ENCODE measurements at regions not wholly inside any gene's neighbourhood (a gene's known extent, or its start where the extent isn't known, plus 50 kb on each side); places are given as distances from the start of the nearest gene placed in this dataset.
"Not testable (repeated sequence)": the region's sequence is repeated elsewhere in the genome, so short reads cannot be mapped to it uniquely, and the experiment has no call there.

DNA sequence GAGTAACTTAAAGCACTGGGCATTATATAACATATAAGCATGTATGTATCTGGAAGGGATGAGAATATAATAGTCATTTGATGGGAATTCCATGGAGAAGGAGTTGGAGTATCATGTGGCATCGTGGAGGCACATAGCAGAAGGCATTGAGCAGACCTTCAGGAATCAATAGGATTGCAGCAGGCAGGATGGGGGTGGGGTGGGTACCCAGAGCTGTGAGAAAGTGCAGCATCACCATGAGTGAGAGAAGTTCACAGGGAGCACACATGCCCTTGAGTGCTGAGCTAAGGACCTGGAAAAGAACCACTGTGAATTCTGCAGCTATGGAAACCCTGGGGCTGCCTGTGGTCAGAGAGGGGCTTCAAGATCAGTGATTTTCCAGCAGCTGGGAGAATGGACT, 57.3 kb downstream of the MED10 start:
- peak; percentile 3 for DNase-seq (ENCODE audit: extremely low read depth, low read depth)

DNA sequence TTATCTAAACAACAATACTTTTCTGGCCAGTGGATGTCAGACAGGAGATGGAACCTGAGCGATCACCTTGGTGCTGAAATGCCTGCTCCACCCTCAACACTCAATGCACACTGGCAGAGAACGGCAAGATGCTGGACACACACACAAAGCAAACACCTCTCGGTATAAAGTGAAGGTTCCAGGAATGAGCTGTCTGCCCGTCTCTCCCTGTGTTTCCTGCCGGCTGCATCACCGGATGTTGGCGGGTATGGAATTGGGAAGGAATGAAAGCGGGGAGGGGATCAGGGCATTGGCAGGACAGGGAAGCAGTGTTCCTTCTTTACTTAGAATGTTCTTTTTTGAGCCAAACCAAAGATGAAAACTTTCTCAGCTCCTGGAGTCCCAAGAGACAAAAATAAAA, 59.2 kb downstream of the MED10 start:
- no peak for DNase-seq (ENCODE audit: extremely low read depth, low read depth)

DNA sequence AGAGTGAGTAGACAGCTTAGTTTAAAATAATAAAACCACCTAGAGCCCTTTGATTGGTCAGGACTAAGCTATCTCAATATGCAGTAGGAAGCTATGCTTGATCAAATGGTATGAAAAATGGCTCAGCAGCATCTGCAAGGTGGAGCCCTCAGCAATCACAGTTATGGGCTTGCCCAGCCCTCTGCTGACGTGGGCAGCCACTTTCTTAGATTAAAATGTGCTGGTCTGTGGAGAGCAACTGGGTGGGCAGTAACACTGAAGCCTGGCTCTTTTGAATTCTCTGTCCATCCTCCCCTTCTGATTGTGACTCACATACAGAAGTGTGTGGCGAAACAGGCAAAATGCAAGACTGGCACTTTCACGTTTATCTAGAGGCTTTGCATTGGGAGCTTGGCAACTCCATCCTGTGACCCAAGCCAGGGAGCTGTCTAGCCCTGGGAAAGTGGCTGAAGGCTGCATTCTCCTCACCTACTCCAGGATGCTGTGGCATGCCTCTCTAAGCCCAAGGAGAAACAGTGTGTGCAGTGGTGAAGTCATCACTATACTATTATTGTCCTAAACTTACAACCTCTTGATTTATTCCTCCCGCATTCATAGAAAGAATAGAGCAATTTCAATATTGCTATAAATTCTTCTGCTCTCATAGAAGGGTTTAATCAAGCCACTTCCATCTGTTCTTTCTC, 61.1 kb downstream of the MED10 start:
- DNase-seq (ENCODE audit: extremely low read depth, low read depth), result no peak

DNA sequence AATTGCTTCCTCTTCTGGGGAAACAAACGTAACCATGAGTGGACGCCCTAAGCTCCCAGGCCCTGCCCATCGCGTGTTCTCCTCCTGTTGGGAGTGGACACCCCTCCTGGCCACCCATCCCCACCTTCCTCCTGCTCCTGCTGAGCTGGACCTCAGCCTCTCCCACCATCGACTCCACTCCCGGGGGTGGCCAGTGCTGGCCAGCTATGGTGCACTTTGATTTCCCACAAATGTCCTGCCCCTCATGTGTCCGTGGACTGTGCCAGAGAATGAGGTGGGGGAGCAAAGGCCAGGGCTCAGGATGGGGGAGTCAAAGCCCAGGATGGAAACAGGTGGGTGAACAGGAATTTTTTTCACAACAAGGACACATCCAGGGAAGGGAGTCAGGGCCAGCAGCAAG, 62.8 kb downstream of the MED10 start:
- no peak for DNase-seq (ENCODE audit: extremely low read depth, low read depth)

DNA sequence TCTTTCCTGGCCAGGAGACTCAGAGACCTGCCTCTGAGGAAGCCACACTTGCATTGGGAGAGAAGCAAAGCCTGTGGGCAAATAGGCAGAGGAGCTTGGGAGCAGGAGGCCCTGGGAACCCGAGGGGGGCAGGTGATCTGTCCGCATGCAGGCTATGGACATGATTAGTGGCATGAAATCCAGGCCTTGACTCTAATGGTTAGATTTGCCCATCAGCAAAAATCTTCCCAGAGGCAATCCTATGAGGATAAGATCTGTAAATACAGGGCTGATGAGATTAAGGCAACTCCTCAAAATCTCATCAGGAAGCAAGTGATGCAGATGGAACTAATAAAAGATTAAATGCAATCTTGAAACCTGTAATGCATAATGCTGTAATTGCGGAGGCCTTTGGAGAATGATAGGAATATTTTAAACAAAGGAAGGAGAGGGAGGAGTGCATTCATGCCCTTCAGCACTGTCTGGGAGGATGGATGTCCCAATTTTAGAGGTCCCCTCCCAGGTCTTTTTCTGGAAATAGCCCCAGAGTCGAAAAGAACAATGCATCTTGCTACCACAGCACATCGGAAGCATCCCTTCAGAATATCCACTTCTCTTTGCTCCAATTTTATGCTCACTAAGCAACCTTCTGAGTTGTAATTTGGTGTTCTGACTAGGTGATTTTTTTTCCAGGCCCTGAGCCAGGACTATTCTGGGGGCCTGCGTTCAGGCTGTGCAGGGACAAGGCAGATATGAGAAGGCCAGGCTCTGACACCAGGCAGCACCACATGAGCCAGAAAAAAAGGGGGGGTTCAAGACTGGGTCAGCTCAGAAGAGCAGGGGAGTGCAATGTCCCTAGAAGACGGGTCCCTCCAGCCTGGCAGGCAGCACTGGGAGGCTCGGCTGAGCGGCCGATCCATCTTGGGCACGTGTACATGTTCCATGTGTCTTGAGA, 66.5 kb downstream of the MED10 start:
- no peak for DNase-seq (ENCODE audit: extremely low read depth, low read depth)

DNA sequence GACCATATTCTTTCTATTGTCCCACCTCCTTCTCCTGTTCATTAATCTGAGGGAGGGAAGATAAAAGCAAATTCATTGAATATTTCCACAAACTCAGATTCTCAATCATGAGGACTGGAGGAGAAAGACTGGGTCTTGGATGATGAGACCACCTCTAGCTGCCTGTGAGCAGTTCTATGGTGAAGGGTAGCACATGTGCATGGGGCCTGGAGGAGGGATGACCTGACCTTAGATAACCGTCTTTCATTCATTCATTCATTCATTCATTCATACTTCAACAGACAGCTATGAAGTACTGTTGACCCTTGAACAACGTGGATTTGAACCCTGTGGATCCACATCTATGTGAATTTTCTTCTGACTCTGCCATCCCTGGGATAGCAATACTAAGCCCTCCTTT, 68.4 kb downstream of the MED10 start:
- DNase-seq (ENCODE audit: extremely low read depth, low read depth), result no peak

DNA sequence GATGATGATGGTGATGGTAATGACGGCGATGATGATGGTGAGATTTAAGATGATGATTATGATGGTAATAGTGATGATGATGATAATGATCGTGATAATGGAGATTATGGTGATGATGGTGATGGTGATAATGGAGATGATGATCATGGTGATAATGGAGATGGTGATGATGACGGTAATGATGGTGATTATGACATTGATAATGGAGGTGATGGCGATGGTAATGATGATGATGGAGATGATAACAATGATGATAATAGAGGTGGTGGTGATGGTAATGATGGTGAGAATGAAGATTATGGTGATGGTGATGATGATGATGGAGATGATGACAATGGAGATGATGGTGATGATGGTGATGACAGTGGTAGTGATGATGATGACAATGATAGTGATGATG, 69.7 kb downstream of the MED10 start:
- no peak for DNase-seq (ENCODE audit: extremely low read depth, low read depth)

DNA sequence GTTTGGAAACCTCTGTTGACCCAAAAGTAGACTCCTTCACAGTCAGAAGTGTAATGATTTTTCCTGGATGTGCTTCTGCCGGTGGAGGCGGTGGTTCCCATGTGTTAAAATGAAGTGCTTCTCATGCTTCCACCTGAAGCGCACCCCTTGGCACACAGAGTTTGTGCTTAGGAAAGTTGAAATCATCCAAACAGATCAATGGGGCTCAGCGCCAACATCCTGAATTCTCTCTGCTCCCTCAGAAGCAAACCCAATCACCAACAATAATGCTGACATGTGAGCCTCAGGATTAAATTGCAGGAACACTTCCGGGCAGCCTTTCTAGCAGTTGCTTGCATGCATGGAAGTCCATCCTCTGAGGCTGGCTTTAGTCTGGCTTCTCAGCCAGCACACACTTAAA, 71.0 kb downstream of the MED10 start:
- no peak for DNase-seq (ENCODE audit: extremely low read depth, low read depth)

DNA sequence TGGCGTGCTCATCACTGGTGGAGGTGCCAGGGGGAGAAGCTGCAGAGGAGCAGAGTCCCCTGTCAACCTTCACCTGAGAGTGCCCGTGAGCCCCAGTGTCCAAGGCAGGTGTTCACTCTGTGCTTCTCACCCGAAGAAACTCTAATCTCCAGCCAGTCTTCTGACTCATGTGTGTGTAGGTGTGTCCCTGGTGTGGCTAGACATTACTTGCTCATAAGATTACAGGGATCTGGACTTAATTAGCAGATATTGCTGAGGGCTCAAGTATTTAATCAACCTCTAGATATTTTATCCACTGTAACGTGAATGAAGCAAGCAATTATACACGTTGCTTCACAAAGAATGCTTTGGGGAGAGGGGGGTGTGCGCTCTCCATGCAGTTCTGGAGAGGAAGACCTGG, 72.5 kb downstream of the MED10 start:
- no peak for DNase-seq (ENCODE audit: extremely low read depth, low read depth)

DNA sequence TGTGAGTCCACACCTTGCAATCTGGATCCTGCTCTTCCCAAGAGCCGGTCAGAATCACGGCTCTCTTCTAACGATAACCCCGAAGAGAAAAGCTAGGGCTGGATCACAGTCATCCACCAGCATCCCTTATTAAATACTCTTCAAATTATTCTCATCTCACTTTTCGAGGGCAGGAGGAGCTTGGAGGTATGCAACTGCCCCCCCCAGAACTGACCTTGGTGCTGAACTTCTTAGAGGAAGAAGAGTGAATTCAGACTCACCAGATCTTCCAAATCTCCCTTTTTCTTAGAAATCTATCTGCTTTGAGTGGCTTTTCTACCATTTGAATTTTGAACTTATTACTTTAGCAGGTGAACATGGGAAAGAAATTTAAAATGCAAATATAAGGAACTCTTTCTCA, 75.7 kb downstream of the MED10 start:
- no peak for DNase-seq (ENCODE audit: extremely low read depth, low read depth)

DNA sequence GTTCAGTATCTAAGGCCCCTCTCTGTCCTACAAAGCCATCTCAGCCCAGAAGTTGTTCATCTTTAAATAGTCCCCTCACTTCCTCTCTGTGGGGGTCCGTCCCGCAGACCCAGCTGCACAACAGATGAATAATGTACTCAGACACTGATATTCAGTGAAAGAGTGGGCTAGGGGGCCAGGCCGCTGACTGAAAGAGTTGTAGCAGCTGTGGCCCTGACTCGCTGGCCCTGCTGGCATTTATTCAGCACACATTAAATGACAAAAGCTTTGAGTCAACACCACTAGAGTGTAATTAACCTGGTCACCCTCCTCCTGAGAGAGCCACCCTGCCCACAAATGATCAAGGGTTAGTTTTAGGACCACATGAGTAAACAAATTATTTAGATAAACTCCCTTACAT, 76.3 kb downstream of the MED10 start:
- no peak for DNase-seq (ENCODE audit: extremely low read depth, low read depth)

DNA sequence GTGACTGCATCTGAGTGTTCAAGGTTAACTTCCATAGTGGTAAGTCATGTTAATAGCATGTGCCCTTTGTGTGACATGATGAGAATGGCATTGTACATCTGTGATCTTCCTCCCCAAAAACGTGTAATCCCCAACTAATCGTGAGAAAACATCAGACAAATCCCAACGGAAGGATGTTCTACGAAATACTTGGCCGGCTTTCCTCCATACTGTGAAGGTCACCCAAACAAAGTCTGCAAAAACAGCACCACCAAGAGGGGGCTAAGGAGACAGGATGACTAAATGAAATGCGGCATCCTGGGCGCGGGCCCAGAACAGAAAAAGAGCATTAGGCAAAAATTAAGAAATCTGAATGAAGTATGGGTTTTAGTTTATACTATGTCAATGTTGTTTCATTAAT, 81.8 kb downstream of the MED10 start:
- no peak for DNase-seq (ENCODE audit: extremely low read depth, low read depth)

DNA sequence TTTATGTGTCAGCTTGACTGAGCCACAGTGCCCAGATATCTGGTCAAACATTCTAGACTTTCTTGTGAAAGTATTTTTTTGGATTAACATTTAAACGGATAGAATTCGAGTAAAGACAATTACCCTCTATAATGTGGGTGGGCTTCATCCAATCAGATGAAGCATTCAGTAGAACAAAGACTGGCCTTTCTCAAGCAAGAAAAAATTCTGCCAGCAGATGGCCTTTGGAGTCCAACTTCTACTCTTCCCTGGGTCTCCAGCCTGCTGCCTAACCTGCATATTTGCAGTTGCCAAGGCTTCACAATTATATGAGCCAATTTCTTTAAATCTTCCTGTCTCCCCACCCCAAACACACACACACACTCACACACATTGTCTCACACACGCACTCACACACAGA, 86.4 kb downstream of the MED10 start:
- peak; percentile 2 for DNase-seq (ENCODE audit: extremely low read depth, low read depth)

DNA sequence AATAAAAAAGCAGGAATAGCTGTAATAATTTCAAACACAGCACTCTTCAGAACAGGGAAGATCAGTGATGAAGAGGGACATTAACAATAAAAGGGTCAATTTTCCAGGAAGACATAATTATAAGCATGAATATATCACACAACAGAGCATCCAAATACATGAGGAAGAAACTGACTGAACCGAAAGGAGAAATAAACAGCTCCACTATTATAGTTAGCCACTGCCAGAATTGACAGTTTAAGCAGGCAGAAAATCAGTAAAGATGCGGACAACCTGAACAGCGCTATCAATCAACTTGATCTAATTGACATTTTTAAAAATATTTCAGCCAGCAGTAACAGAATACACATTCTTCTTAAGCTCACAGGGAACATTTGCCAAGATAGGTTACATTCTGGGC, 89.1 kb downstream of the MED10 start:
- no peak for DNase-seq (ENCODE audit: extremely low read depth, low read depth)

DNA sequence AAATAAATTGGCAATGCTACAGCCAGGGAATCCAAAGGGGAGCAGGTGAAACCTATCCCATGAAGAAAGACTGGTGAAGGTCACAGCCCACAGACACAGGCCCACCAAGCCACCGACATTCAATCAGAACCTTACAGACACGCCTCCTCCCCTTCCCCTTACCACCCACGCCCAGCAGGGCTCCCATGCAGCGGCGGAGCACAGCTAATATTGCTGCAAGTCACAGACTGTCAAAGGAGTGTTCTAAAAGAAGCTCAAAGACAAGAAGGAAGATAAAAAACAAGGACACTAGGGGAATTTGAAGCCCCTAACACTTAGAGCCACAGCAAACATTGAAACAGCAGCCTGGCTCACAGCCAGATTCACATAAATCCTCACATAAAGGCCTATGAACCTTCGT, 91.2 kb downstream of the MED10 start:
- no peak for DNase-seq (ENCODE audit: extremely low read depth, low read depth)

DNA sequence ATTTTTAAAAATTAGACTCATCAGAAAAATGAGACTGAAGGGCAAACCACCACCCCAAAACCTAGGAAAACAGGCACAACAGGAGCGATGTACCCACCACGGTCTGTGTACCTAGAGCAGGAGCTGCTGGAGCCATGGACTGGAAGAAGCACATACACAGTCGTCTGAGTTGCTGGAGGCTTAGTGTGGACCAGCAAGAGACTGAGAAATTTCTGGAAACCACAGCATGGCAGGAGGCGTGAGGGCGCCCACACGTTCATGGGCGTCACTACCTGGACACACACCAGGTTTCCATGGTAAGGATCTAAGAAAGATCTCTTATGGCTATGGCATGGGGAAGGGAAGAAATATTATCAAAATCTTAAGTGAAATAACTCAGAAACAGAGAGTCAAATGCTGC, 91.9 kb downstream of the MED10 start:
- DNase-seq (ENCODE audit: extremely low read depth, low read depth), result no peak

DNA sequence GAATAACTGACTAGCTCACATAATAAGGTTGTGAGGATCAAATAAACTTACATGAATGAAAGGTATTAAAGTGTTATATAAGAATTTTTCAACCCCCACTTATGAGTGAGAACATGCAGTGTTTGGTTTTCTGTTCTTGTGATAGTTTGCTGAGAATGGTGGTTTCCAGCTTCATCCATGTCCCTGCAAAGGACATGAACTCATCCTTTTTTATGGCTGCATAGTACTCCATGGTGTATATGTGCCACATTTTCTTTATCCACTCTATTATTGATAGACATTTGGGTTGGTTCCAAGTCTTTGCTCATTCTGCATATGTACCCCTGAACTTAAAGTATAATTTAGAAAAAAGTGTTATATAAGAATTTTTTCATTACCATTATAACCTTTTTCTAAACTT, 93.9 kb downstream of the MED10 start:
- not testable (repeated sequence) for DNase-seq (ENCODE audit: extremely low read depth, low read depth)

DNA sequence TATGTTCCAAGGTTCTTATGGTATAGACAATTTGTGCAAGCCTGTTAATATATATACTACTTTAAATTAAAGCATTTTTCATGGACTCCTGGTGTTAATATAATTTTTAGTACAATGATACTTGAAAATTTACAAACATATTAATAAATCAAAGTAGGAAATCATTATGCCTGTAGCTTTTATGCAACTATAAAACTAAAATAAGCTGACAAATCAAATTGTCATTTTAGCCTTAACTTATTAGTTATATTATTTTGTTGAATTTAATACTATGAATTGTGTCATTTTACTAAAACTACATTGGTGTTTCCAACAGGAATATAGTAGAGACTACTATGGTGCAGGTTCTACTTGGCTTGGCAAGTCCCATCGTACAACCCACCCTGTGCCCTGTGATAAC, 96.0 kb downstream of the MED10 start:
- DNase-seq (ENCODE audit: extremely low read depth, low read depth), result no peak

DNA sequence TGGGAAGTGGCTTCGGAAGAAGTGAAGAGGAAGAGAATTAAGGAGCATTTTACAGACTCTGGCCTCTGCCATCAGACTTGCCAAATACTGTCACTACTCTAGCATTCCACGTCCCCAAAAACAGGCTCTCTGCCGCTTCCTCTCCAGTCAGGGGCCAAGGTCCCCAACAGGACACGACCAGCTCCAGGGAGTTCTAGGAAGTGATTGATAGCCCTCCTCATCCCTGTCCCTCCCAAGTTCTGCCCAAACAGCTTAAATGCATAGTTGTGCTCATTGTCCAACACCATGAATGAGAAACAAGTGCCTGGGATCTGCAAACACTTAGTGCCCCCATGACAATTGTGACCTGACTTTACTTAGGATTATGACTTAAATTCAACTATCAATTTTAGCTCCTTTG, 96.5 kb downstream of the MED10 start:
- DNase-seq (ENCODE audit: extremely low read depth, low read depth), result no peak

DNA sequence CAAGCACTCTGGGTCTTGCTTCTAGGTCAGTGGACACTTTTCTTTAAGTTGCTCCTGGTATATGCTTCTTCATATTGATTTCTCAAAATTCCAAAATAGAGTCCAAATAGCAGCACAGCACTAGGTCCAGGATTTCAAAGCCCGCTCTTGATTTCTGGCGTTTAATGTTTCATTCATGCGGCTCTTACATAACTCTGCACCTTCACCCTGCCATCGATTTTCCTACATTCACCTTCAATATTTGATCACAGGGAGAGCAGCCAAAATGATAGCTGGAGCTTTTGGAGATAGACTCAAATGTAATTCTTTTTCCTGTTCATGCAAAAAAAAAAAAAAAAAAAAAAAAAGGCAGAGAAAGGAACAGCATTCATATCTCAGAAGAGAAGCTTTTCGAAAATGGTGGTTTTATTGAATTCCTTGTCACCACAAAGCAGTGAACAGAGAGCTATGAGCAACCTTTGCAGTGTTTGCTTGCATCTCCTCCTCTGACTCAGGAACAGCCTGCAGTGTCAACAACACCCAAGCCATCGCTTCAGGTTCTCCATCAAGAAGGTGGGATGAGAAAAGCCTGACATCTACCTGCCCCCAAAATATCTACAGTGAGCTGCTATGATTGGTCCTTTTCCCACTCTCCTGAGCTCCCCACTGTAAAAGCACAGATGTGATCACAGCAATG, 97.8 kb downstream of the MED10 start:
- no peak for DNase-seq (ENCODE audit: extremely low read depth, low read depth)

DNA sequence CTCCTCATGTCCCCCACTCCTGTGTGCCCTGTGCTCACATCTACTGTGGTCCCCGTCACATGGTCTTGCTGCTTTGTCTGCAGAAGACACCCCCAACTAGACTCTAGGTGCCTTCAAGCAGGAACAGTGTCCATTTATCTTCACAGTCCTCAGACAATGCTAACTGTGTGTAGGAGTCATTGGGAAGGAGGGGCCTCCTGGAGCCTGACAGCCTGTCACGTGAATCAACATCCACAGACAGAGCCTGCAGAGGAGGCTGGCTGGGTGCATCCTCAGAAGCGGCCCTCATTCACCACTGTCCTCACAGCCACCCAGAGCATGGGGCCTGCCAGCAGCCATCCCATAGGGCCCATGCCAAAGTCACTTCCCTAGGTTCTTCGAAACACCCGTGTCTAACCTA, 98.7 kb downstream of the MED10 start:
- no peak for DNase-seq (ENCODE audit: extremely low read depth, low read depth)
